Transverse colon (tissue), 3 donors: ENCODE measurements at regions not wholly inside any gene's neighbourhood (a gene's known extent, or its start where the extent isn't known, plus 50 kb on each side); places are given as distances from the start of the nearest gene placed in this dataset.

Source experiments
- POLR2A ChIP-seq: fragments of 450-650 bp; IDR thresholded peaks from one replicate; pipeline ENCODE4 v1.6.1; 2016; ENCODE audit warnings: antibody characterized with exemption, mild to moderate bottlenecking, moderate library complexity
- TF ChIP-seq, protein P1 (sequence below), 5 experiments: fragments of 200-600 bp in 3 of 5; fragments of 450-650 bp in 2 of 5; sonication (generic) in 3 of 5; IDR thresholded peaks; 1 replicate in 2 of 5; 2 replicates in 3 of 5; pipeline ENCODE4 v1.5.1; 2016 to 2017; ENCODE audit warnings: antibody characterized with exemption in 5 of 5, inconsistent platforms in 3 of 5, mild to moderate bottlenecking in 2 of 5, moderate library complexity in 1 of 5

- TF ChIP-seq POLR2A = no peak
- TF ChIP-seq, protein P1, sequence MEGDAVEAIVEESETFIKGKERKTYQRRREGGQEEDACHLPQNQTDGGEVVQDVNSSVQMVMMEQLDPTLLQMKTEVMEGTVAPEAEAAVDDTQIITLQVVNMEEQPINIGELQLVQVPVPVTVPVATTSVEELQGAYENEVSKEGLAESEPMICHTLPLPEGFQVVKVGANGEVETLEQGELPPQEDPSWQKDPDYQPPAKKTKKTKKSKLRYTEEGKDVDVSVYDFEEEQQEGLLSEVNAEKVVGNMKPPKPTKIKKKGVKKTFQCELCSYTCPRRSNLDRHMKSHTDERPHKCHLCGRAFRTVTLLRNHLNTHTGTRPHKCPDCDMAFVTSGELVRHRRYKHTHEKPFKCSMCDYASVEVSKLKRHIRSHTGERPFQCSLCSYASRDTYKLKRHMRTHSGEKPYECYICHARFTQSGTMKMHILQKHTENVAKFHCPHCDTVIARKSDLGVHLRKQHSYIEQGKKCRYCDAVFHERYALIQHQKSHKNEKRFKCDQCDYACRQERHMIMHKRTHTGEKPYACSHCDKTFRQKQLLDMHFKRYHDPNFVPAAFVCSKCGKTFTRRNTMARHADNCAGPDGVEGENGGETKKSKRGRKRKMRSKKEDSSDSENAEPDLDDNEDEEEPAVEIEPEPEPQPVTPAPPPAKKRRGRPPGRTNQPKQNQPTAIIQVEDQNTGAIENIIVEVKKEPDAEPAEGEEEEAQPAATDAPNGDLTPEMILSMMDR (IDR thresholded peaks at IDR 0.05) = no peak
These were observed 426.1 kb downstream of the EFNB2 start for GRCh38 chr13:106109391-106109791.
